ENCODE measurements at regions not wholly inside any gene's neighbourhood (a gene's known extent, or its start where the extent isn't known, plus 50 kb on each side); places are given as distances from the start of the nearest gene placed in this dataset.

- no peak for TF ChIP-seq CTCF (conservative IDR thresholded peaks at IDR 0.05)
- no peak for TF ChIP-seq EZH2 (IDR thresholded peaks at IDR 0.05; ENCODE audit: low read depth)
Measured at GRCh38 chr4:11131491-11131890, 297.2 kb downstream of the HS3ST1 start.
